Loucy (cell line): ENCODE measurements at regions not wholly inside any gene's neighbourhood (a gene's known extent, or its start where the extent isn't known, plus 50 kb on each side); places are given as distances from the start of the nearest gene placed in this dataset.

Experiments used
- H2AFZ ChIP-seq: fragments of 200-600 bp; sonication (generic); 2 replicates; pipeline ENCODE4 v1.6.0; 2016; ENCODE audit warnings: antibody characterized with exemption, mild to moderate bottlenecking, low read length, moderate library complexity
- H3F3A ChIP-seq: fragments of 200-600 bp; 2 replicates; pipeline ENCODE4 v1.6.0; 2016; ENCODE audit warnings: antibody characterized with exemption, low read depth, mild to moderate bottlenecking
- H3K27me3 ChIP-seq: fragments of 200-600 bp; sonication (generic); 2 replicates; pipeline ENCODE4 v1.6.1; 2014; ENCODE audit warnings: low read length, mild to moderate bottlenecking; ENCODE audit not compliant: insufficient read depth, poor library complexity, severe bottlenecking
- H3K36me3 ChIP-seq: fragments of 200-600 bp; sonication (generic); 2 replicates; pipeline ENCODE4 v1.6.1; 2016; ENCODE audit warnings: low read length; ENCODE audit not compliant: insufficient read depth
- H3K4me1 ChIP-seq: fragments of 200-600 bp; sonication (generic); 2 replicates; pipeline ENCODE4 v1.5.1; 2014; ENCODE audit warnings: low read length, mild to moderate bottlenecking; ENCODE audit not compliant: insufficient read depth, poor library complexity, severe bottlenecking
- H3K4me2 ChIP-seq: fragments of 200-600 bp; sonication (generic); 2 replicates; pipeline ENCODE4 v1.6.0; 2014; ENCODE audit warnings: antibody characterized with exemption, low read length, low read depth, mild to moderate bottlenecking; ENCODE audit not compliant: poor library complexity, severe bottlenecking
- H3K4me3 ChIP-seq: fragments of 200-600 bp; sonication (generic); 2 replicates; pipeline ENCODE4 v1.5.1; 2014; ENCODE audit warnings: low read length, mild to moderate bottlenecking, mixed read lengths; ENCODE audit not compliant: poor library complexity, severe bottlenecking
- H3K79me2 ChIP-seq: fragments of 200-600 bp; sonication (generic); 2 replicates; pipeline ENCODE4 v1.6.1; 2014; ENCODE audit warnings: low read length; ENCODE audit not compliant: insufficient read depth
- H3K9ac ChIP-seq: fragments of 200-600 bp; sonication (generic); 2 replicates; pipeline ENCODE4 v1.6.0; 2014; ENCODE audit warnings: mild to moderate bottlenecking, low read depth, low read length, moderate library complexity; ENCODE audit not compliant: poor library complexity, severe bottlenecking
- H3K9me2 ChIP-seq: fragments of 200-600 bp; sonication (generic); replicated peaks from 2 replicates; pipeline ENCODE4 v1.6.1; 2016; ENCODE audit warnings: low read depth, low read length, mixed read lengths
- H3K9me3 ChIP-seq: fragments of 200-600 bp; sonication (generic); 2 replicates; pipeline ENCODE4 v1.6.1; 2014; ENCODE audit warnings: mild to moderate bottlenecking, antibody characterized with exemption, low read length, low read depth; ENCODE audit not compliant: insufficient read depth
- H4K20me1 ChIP-seq: fragments of 200-600 bp; sonication (generic); 2 replicates; pipeline ENCODE4 v1.6.0; 2014; ENCODE audit warnings: antibody characterized with exemption, low read length, mild to moderate bottlenecking; ENCODE audit not compliant: insufficient read depth, poor library complexity, severe bottlenecking
- CTCF ChIP-seq: fragments of 200-600 bp; sonication (generic); conservative IDR thresholded peaks from 2 replicates; pipeline ENCODE4 v1.5.1; 2014; ENCODE audit warnings: mild to moderate bottlenecking, antibody characterized with exemption, low read length
- EZH2phosphoT487 ChIP-seq: fragments of 200-600 bp; IDR thresholded peaks from 2 replicates; pipeline ENCODE4 v1.6.1; 2018; ENCODE audit warnings: antibody characterized with exemption, mild to moderate bottlenecking, moderate library complexity, borderline replicate concordance

GRCh38 chr5:67996596-67996995 lies 219.0 kb upstream of the PIK3R1 start:
- H3K9me2 ChIP-seq, result no peaks in the 10 kb centered on the region
- no peaks in the 10 kb centered on the region for H4K20me1 ChIP-seq
- peaks cover 4% of the 10 kb centered on the region for H3K4me1 ChIP-seq
- H3K79me2 ChIP-seq, result no peaks in the 10 kb centered on the region
- H3K27me3 ChIP-seq, result no peaks in the 10 kb centered on the region
- H3K9ac ChIP-seq, result no peak overlapping the region
- H3K4me3 ChIP-seq, result no peak overlapping the region
- TF ChIP-seq CTCF, result no peak
- TF ChIP-seq EZH2phosphoT487, result no peak
- H3K9me3 ChIP-seq, result no peaks in the 10 kb centered on the region
- H3K36me3 ChIP-seq, result no peaks in the 10 kb centered on the region
- no peak overlapping the region for H2AFZ ChIP-seq
- no peak overlapping the region for H3K4me2 ChIP-seq
- H3F3A ChIP-seq, result no peaks in the 10 kb centered on the region

- no peak overlapping the region for H3K4me2 ChIP-seq
- H4K20me1 ChIP-seq, result no peaks in the 10 kb centered on the region
- no peaks in the 10 kb centered on the region for H3K4me1 ChIP-seq
- H3K79me2 ChIP-seq, result no peaks in the 10 kb centered on the region
- H3K4me3 ChIP-seq, result no peak overlapping the region
- H3K36me3 ChIP-seq, result no peaks in the 10 kb centered on the region
- no peaks in the 10 kb centered on the region for H3K9me3 ChIP-seq
- no peaks in the 10 kb centered on the region for H3K9me2 ChIP-seq
- no peaks in the 10 kb centered on the region for H3F3A ChIP-seq
- TF ChIP-seq CTCF (no peak), EZH2phosphoT487 (no peak)
- no peak overlapping the region for H3K9ac ChIP-seq
- no peaks in the 10 kb centered on the region for H3K27me3 ChIP-seq
- no peak overlapping the region for H2AFZ ChIP-seq
Measured at GRCh38 chr5:67992923-67993322, 222.6 kb upstream of the PIK3R1 start.

- Histone ChIP-seq H3K36me3 (no peaks in the 10 kb centered on the region), H3K9me3 (no peaks in the 10 kb centered on the region), H3K4me2 (no peak overlapping the region), H3K79me2 (no peaks in the 10 kb centered on the region), H3K4me3 (no peak overlapping the region), H3F3A (no peaks in the 10 kb centered on the region), H3K9ac (no peak overlapping the region), H3K27me3 (no peaks in the 10 kb centered on the region), H2AFZ (no peak overlapping the region), H4K20me1 (no peaks in the 10 kb centered on the region), H3K9me2 (no peaks in the 10 kb centered on the region), H3K4me1 (no peaks in the 10 kb centered on the region)
- TF ChIP-seq EZH2phosphoT487 (no peak), CTCF (no peak)
Measured at GRCh38 chr5:67989456-67989855, 226.1 kb upstream of the PIK3R1 start.
